Stimulated activated CD4-positive, alpha-beta T cell treated with anti-CD3 and anti-CD28 coated beads, TNF-alpha, amount 100 ng/mL, for 4 hours (primary cell): ENCODE measurements at regions not wholly inside any gene's neighbourhood (a gene's known extent, or its start where the extent isn't known, plus 50 kb on each side); places are given as distances from the start of the nearest gene placed in this dataset.

Experiments
- DNase-seq, 3 experiments: peaks; one replicate each; pipeline ENCODE4 v3.0.0-alpha.2; 2020; ENCODE audit warnings: low read depth in 3 of 3

DNA sequence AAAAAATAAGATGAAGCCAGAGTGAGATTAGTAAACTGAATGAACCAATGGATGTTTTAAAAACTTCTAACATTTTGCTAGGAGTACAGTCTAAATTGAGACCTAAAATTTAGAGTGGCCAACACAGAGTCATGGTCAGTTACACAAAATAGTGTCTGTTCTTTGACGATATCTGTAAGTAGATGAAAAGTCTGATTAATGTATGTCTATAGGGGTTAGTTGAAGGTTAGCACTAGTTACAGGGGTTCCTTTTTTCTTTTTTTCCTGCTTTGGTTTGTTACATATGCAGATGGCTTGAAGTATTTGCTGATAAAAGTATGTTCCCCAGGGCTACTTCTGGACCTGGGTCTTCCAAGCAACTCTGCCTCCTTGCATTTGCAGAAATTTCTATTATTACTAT lies 90.1 kb upstream of the MTPN start:
- DNase-seq: no peak

DNA sequence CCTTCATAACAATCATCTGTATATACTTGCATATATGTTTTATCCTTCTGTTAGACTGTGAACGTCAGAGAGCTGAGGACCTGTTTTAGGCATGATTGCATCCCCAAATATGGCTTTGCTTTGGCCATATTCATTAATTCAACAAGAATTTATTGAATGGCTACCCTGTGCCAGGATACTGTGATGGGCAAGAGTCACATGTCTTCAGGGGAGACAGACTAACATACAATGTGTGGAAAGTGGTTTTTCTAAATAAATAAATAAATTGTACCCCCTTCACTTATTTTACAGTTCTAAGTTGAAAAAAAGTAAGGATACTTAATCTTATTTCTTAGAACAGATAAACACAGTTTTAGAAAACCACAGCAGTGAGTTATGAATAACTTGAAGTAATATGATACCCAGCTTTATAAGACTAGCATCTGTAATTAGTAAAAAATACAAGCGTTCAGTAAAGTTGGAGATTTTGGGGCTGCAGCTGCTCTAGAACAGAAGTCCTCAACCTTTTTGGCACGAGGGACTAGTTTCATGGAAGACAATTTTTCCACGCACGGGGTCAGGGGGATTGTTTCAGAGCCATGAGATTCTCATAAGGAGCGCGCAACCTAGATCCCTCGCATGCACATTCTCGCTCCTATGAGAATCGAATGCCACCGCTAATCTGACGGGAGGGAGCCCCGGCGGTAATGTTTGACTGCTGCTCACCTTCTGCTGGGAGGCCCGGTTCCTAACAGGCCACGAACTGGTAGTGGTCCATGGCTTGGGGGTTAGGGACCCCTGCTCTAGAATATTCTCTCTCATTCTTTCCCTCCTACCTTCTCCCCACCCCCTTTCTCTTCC lies 89.4 kb upstream of the MTPN start:
- no peak for DNase-seq

DNA sequence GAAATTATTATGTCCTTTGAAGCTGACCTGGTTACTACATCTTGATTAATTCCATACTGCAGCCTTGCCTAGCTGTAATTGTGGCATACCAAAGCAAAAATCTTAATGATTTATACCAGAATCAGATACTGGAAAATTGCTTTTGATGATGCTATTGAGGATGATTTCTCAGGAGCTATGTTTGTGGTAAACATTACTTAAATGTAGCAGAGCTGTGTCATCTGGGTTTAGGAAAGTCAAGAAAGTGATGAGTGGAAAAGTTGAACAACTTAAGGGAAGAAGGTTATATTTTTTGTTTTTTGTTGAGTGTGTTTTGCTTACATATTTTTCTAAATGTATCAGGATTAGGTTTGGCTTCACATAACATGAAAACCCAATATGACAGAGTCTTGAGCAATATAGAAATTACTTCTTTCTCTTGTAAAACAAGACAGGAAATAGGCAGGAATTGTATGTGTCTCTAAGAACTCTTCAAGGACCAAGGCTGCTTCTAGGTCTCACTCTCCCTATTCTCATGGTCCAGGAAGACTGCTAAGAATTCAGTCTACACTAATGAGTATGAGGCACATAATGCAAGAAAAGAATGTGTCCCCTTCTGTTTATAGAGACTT lies 87.6 kb upstream of the MTPN start:
- DNase-seq: no peak

DNA sequence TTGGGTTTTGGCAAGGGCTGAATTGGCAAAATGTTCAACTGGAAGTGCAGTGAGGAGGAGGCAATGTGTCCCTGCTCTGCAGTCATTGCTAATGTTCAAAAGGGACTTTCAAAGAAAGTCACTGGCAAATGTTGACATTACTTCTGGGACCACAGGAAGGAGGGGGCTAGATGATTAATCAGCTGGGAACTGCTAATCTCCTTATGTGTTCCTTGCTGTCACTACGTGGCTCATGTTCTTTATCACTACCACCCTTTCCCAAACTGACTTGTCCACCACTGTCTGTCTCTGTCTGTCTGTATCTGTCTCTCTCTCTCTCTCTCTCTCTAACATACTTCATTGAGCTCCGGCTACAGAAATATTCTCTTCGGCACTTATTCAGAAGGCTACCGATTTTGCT lies 86.9 kb upstream of the MTPN start:
- no peak for DNase-seq

DNA sequence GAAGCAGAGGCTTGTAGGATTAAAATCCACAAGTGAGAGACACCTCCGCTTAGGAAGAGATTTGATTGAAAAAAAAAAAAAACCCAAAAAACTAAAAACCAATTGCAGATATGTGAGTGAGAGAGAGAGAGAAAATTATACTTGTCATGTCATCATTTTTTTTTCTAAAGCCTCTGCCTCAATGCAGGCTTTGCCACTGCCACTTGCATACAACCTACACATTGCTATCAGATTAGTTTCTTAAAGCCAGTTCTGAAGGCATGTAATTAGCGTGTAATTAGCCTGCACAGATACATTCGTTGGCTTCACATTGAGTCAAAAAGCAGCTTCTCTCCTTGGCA lies 86.1 kb upstream of the MTPN start:
- no peak for DNase-seq

DNA sequence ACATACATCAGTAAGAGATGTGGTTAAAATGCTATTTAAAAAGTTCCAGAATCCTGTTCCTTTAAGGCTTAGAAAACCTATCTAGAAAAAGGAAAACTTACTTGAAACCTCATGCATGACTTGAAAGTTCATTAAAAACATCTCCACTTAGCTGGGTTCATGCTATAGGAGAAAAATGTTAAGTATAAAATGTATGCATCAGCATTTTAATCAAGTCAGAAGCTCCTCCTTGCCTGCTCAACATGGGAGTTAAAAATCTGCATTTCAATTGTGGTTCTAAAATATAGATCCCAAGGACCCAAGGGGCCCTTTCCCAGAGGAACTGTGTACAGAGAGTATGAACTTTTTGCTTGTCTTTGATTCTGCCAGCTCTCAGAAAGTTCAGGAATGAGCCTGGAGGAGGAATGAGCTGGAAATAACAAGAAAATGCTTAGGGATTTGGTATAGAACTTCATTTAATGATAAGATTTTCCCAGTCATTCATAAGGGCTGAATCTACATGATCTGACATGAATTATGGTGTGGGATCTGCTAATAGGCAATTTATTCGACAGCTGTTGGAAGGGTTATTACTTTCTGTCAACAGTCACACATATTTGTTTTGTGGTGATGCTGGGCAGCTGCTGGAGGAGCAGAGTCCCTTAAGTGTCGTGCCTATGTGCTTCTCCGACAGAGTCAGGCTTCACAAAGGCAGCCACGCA lies 85.6 kb upstream of the MTPN start:
- no peak for DNase-seq

DNA sequence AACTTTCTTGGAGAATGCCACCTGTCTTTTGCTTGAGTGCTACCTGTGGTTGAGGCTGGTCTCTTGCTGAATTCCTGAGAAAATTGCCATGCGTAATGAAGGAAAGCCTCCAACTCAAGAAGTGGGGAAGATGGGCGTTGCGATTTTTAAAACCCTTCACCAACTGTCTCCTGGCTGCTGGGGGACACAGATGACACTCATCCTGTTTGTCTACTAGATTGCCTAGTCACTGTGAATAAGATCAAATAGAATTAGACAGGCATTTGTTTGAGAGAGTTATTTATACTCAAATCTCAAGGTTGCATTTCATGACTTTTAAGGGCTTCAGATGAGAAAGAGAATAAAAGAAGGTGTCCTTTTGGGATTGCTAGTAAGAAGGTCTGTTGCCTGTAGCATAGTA lies 84.3 kb upstream of the MTPN start:
- no peak for DNase-seq

DNA sequence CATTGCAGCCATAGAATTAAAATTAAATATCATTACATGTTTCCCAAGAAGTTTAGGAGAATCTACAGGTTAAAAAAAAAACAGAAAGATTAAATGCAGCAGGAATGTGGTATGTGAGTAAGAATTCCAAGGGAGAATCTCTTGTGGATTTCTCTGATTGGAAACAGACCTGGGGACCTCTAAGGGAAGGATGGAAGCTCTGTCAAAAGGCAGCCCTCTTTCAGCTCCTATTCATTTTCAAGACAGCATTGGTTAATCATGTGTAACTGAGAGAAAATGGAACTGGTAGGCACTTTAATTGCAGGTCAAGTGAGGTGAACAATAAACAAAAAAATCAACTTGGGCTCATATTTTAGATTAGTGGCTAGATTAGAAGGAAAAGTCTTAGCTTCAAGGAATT lies 81.4 kb upstream of the MTPN start:
- DNase-seq: no peak

DNA sequence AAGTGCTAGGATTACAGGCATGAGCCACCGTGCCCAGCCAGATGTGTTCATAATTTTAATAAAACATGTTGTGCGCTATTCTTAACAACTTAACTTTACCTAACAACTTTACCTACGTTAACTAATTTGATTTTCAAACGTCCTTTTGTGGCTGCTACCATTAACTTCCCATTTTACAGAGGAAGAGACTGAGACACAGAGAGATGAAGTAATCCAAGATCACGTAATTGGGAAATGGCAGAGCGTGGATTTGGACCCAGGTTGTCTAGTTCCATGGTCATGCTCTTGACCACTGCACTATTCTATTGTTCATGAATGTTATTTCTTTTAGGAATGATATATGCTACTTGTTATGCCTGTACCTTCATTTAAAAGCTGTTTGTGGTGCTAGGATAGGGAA lies 80.3 kb upstream of the MTPN start:
- DNase-seq: no peak

DNA sequence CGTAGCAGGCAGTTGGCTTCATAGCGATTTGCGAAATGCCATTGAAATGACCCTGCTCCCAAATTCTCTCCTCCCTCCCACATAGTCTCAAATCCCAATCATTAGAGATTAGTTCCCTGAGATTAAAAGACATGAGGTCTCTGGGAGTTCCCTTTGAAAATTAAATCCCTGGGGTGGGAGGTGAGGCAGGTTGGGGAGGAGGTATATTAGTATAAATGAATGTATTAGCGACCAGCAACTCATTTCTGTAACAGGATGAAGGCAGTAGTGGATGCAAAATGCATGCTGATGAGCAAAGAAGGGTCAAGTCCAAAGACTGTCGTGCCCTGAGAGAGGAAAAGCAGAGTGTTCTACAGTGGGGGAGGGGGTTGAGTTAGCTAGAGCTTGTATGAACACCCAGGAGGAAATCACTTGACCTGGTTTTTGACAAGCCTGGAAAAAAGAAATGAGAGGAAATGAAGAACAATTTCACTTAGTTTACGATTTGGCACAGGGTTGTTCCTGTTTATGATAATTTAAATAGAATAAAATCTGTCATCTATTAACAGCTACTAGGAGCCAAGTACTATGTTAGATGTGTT lies 79.6 kb upstream of the MTPN start:
- DNase-seq: no peak

DNA sequence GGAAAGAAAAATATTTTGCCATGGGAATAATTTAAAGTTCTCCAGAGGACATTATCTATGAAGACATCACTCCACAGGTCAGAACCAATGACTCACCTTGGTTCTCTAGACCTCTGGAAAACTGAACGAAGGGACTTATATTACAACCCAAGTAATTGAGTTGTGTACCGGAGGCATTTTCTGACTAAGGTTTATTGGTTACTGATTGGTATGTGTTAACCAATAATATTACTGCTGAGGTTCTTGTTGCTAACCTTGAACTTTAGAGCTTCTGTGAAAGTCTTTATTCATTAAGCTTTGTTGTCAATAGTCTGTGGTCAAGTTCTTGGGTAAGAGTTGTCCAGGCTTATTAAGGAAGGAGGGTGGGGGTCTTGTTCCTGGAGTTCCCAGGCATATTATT lies 78.1 kb upstream of the MTPN start:
- no peak for DNase-seq

DNA sequence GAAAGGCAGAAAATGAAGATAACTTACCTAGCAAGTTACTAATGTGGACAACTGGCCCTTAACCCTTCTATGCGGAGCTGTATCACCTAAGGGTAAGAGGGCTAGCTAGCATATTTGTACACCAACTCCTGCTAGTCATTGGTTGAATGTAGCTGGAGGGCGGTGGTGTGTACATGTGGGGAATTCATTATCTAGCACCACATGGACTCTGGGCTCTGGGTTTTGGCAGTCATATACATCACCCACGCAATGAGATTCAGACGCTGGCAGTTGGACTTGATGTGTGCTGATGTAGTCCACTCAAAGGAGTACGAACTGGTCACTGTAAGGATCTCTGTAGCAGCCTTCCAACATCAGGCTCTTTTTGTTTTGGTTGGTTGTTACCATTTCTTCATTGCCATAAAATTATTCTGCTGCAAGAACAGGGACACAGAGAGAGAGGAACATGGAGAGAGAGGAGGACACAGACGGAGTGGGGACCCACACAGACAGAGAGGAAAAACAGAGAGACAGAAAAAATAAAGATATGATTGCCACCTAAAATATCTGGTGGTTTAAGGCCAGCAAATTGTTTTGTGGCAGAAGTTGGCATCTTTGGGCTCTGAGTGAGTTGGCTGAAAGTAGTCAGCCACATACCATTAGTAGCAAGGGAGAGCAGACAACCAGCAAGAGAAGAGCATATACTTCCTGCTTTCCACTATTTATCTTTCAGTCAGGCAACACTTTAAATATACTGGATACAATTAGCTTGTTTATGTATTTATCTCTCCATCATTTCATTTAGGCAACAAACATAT lies 76.7 kb upstream of the MTPN start:
- no peak for DNase-seq

DNA sequence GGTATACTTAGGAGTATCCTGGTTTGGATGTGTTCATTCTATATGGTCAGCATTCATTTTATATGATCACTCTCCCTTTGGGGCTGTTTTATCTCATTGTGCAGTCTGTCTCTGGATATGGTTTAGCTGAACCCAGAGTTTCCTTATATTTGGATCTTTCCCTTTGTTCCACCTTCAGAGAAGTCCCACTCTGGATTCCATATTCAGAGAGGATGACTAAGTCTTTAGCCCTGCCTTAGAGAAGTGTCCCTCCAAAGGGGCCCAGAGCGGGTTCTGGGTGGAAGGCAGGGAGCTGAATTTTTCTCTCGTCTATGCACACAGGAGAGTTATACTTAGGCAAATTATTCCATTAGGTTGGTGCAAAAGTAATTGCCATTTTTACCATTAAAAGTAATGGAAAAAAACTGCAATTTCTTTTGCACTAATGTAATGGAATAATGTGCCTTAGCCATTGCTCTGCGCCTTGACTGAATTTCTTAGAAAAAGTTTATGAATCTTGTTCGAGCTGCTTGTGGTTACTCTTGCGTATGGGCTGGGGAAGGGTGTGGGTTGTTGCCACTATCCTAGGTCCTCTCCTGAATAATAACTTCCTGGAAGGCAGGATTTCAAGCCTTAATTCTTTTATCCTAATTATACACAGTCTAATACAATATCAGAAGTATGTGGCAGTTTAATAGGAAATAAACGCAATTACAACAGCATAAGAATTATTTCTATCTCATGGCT lies 74.2 kb upstream of the MTPN start:
- DNase-seq: no peak

DNA sequence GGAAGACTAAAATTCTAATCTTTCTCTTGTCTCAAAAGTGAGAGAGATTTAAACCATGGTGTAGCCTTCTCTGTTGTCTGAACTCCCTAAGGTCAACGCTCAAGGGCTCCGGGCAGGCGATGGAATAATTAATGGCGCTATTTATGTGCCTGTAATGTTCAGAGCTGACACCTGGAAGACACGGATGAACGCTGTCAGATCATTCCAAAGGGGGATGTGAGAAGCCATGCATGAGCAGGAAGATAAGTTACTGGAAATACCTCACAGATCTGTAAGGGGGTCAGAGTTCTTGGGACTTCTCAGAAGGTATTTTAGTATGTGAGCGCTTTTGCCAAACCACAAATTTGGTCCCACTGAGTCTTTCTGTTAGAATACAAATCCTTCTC lies 73.3 kb upstream of the MTPN start:
- no peak for DNase-seq

DNA sequence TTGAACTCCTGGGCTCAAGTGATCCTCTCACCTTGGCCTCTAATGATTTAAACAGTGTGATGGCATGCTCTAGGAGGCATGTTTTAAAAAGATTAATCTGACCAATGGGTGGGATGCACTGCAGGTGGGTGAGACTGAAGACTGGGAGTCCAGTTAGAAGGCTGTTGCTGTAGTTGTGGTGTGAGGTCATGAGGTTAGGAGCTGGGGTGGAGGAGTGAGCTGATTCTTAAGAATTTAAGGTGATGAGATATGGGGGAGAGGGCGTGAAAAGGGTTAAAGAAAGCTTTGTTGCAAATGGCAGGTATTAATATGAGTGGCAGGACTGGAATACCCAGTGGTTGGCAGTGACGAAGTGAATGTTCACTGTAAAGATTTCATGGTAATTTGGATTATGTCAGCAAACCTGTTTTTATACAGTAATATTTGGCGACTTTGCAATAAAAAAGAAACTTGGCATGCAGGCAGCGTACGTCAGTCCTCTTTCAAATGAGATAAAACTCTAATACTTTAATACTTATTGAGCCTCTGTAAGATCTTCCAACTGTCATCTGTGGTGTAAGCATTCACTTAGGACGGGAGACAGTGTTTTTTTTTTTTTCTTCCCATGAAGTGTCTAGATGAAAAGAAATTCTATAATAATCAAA lies 72.8 kb upstream of the MTPN start:
- no peak for DNase-seq

DNA sequence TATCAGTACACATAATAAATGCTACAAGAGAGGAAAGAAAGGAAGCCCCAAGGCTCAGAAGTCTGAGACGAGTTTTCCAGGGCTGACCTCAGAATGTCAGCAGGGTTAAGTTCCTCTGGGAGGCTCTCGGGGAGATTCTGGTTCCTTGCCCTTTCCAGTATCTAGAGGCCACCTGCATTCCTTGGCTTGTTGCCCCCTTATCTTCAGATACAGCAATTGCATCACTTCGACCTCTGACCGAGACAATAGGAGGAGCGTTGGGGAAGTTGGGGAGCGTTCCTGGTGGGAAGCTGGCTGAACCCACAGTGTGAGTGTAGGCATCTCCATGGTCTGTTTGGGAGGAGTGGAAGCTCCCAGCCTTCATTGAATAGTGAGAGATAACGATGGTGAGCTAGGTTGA lies 72.0 kb upstream of the MTPN start:
- no peak for DNase-seq

DNA sequence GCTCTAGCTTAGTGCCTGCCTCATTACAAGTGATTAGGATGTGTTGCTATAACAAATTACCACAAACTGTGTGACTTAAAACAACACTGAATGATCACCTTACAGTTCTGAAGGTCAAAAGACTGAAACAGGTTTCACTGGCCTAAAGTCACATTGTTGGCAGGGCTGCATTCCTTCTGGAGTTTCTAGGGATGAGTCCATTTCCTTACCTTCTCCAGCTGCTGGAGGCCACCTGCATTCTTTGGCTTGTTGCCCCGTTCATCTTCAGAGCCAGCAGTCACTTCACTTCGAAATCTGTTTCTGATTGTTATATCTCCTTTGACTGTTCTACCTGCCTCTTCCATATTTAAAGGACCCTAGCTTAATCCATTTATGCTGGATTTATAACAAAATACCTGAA lies 69.4 kb upstream of the MTPN start:
- no peak for DNase-seq

DNA sequence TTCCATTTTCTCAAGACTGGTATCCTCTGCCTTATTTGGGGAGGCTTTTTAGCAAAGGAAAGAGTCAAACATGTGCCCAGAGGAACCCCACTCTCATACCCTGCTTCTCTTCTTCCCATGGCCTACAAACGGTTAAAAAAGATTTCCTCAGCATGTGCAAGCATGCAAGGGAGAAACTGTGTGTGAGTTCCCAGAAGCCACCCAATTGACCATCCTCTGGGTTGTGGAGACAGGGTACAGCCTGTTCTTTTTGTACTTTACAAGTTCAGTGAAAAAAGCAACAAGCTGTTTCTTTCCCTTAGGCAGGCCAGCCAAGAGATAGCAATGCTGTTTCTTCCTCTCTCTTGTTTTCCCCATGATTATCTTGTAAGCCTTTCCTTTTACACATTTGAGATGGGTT lies 68.8 kb upstream of the MTPN start:
- no peak for DNase-seq

DNA sequence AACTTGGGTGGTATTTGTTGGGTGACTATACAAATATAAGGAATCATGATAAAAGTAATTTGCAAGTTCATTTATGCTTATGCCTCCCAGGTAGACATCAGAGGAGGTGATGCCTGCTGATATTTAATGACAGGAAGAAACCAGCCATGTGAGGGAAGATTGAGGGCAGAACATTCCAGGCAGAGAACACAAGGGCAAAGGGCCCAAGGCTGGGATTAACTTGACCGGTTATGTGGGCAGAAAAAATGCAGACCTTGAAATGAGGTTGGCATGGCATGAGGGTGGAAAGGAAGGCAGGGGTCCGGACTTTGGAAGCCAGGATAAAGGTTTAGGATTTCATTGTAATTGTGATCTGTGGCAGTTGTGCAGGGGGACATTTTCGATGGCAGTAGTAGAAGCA lies 68.0 kb upstream of the MTPN start:
- DNase-seq: no peak

DNA sequence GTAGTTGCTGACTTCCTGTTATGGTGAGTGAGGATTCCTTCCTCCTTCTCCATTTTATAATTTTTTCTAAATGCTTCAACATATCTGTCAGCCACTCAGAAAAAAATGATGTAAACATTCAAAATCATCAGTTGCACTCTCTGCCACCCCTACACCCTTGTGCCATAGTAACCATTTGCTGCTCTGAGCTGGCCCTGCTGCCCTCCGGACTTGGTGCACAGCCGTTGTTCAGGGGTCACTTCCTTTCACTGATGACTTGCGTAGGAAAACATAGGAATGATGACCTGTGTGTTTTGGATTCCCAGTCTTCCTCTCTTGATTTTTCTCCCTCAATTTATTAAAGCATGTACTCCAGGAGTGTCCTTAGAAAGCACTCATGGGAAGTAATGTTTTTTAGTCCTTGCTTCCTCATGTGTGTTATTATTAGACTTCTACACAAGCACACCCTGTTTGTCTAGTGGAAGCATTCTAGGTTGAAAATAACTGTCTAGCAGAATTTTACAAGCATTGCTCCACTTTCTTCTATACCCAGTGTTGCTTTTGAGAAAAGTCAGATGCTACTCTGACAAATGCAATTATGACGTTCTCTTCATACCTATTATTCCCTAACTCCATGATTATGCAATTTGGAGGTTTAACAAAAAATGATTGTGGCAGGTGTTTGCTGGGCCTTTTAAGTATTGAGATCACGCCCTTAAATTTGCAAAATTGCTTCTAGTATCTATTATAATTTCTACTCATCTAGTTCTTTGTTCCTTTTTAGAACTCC lies 62.6 kb upstream of the MTPN start:
- DNase-seq: no peak
